ENCODE measurements at regions not wholly inside any gene's neighbourhood (a gene's known extent, or its start where the extent isn't known, plus 50 kb on each side); places are given as distances from the start of the nearest gene placed in this dataset.

DNA sequence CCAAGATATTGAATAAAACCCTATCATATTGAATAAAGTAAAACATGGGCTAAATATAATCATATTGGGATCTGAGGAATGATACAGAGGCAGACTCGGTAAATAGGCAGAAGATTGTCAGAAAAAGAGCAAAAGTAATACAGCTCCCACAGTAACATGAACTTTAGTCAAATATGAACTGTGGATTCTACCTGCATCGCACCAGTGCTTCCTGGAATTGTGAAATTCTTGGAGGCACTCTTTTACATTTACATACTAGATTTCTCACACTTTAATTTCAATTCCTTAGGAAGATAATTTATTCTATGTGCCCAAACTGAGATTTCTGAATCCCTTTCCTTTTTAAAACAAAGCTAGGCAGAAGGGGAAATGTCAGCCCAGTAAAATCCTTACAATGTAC, 325.1 kb upstream of the SLC39A10 start:
- Mint-ChIP-seq H3K9me3 (ENCODE audit: insufficient read depth) (peaks cover 3% of the 10 kb centered on the region), H3K27me3 (peaks cover 2% of the 10 kb centered on the region), H3K27ac (no peak overlapping the region), H3K4me3 (no peak overlapping the region), H3K4me1 (peaks cover 5% of the 10 kb centered on the region)
- Histone ChIP-seq H2AFZ (ENCODE audit: insufficient read depth, low read depth, low read length, poor library complexity, severe bottlenecking) (no peak overlapping the region), H3K27me3 (replicated peaks in 1 of 4; ENCODE audit: control extremely low read depth in 1 of 4, control insufficient read depth in 3 of 4, insufficient read depth in 4 of 4, low read length in 3 of 4) (no peaks in the 10 kb centered on the region), H3K79me2 (ENCODE audit: control insufficient read depth, insufficient read depth, low read length) (no peaks in the 10 kb centered on the region), H3K27ac (ENCODE audit: low read length in 2 of 2) (no peak overlapping the region), H3K4me1 (ENCODE audit: control insufficient read depth in 2 of 2, insufficient read depth in 2 of 2, low read length in 2 of 2) (no peaks in the 10 kb centered on the region), H3K9me3 (ENCODE audit: control extremely low read depth in 1 of 3, control insufficient read depth in 2 of 3, insufficient read depth in 1 of 3, low read length in 2 of 3) (peaks cover 0 to 4% (median 0%) of the 10 kb centered on the region in 3 donors), H3K9ac (ENCODE audit: low read length) (no peak overlapping the region), H4K20me1 (ENCODE audit: control insufficient read depth, insufficient read depth, low read length, poor library complexity, severe bottlenecking) (no peaks in the 10 kb centered on the region), H3K4me3 (ENCODE audit: control extremely low read depth in 1 of 5, extremely low read depth in 1 of 5, insufficient read depth in 1 of 5, low read depth in 2 of 5, low read length in 4 of 5) (no peak overlapping the region), H3K4me2 (replicated peaks; ENCODE audit: low read depth, low read length, poor library complexity, severe bottlenecking) (no peak overlapping the region), H3K36me3 (replicated peaks in 1 of 2; ENCODE audit: control extremely low read depth in 1 of 2, control insufficient read depth in 1 of 2, extremely low read depth in 1 of 2, insufficient read depth in 2 of 2, low read length in 1 of 2) (no peaks in the 10 kb centered on the region)
- POLR2A ChIA-PET: no interaction called here
- TF ChIP-seq EZH2 (IDR thresholded peaks at IDR 0.05; ENCODE audit: borderline replicate concordance, insufficient read depth, low read depth, low read length, poor library complexity, severe bottlenecking): no peak
- TF ChIP-seq, protein P1, sequence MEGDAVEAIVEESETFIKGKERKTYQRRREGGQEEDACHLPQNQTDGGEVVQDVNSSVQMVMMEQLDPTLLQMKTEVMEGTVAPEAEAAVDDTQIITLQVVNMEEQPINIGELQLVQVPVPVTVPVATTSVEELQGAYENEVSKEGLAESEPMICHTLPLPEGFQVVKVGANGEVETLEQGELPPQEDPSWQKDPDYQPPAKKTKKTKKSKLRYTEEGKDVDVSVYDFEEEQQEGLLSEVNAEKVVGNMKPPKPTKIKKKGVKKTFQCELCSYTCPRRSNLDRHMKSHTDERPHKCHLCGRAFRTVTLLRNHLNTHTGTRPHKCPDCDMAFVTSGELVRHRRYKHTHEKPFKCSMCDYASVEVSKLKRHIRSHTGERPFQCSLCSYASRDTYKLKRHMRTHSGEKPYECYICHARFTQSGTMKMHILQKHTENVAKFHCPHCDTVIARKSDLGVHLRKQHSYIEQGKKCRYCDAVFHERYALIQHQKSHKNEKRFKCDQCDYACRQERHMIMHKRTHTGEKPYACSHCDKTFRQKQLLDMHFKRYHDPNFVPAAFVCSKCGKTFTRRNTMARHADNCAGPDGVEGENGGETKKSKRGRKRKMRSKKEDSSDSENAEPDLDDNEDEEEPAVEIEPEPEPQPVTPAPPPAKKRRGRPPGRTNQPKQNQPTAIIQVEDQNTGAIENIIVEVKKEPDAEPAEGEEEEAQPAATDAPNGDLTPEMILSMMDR (IDR thresholded peaks at IDR 0.05): no peak
- DNase-seq (no peak), ATAC-seq (ENCODE audit: low read depth) (no peak)
- intact Hi-C loops (cut with micrococcal nuclease): no loop called here
- 100% methylated on average over 1 of the region's 2 CpGs for WGBS (ENCODE audit: insufficient coverage)
- CTCF ChIA-PET: interaction anchor here (1.0 kb wide), 1 partner anchor 14 kb away, joined by 3 read pairs; no protein-coding TSS in a partner anchor

DNA sequence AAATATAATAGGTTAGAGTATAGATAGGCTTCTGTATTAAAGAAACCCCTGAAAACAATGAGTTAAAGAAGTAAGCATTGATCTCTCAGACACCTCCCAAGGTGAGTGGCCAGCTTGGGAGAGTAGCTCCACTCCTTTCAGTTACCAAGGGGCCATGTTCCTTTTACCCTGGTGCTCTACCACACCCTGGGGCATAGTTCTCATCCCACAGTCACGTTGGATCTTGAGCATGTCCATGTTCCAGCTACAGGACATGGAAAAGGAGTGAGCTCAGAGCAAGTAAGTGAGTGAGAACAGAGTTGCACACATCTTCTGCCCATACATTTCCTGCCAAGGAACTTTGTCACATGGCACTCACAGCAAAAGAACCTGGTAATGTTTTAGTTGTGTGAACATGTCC, 325.9 kb upstream of the SLC39A10 start:
- no peak overlapping the region for H3K4me3 ChIP-seq (ENCODE audit: control extremely low read depth in 1 of 5, extremely low read depth in 1 of 5, insufficient read depth in 1 of 5, low read depth in 2 of 5, low read length in 4 of 5)
- no peak overlapping the region for H3K27ac Mint-ChIP-seq
- no peak overlapping the region for H3K9ac ChIP-seq (ENCODE audit: low read length)
- no peak overlapping the region for H3K4me2 ChIP-seq (replicated peaks; ENCODE audit: low read depth, low read length, poor library complexity, severe bottlenecking)
- no peaks in the 10 kb centered on the region for H3K27me3 ChIP-seq (replicated peaks in 1 of 4; ENCODE audit: control extremely low read depth in 1 of 4, control insufficient read depth in 3 of 4, insufficient read depth in 4 of 4, low read length in 3 of 4)
- ATAC-seq (ENCODE audit: low read depth) (no peak), DNase-seq (no peak)
- H3K9me3 ChIP-seq (ENCODE audit: control extremely low read depth in 1 of 3, control insufficient read depth in 2 of 3, insufficient read depth in 1 of 3, low read length in 2 of 3): peaks cover 0 to 4% (median 0%) of the 10 kb centered on the region in 3 donors
- no peak overlapping the region for H2AFZ ChIP-seq (ENCODE audit: insufficient read depth, low read depth, low read length, poor library complexity, severe bottlenecking)
- H3K27me3 Mint-ChIP-seq: peaks cover 2% of the 10 kb centered on the region
- ChIA-PET CTCF (interaction anchor here (1.0 kb wide), 1 partner anchor 15 kb away, joined by 3 read pairs; no protein-coding TSS in a partner anchor), POLR2A (no interaction called here)
- H3K4me3 Mint-ChIP-seq: no peak overlapping the region
- H3K9me3 Mint-ChIP-seq (ENCODE audit: insufficient read depth): peaks cover 3% of the 10 kb centered on the region
- H3K79me2 ChIP-seq (ENCODE audit: control insufficient read depth, insufficient read depth, low read length): no peaks in the 10 kb centered on the region
- H4K20me1 ChIP-seq (ENCODE audit: control insufficient read depth, insufficient read depth, low read length, poor library complexity, severe bottlenecking): no peaks in the 10 kb centered on the region
- intact Hi-C loops (cut with micrococcal nuclease): no loop called here
- H3K4me1 Mint-ChIP-seq: peaks cover 5% of the 10 kb centered on the region
- no peak overlapping the region for H3K27ac ChIP-seq (ENCODE audit: low read length in 2 of 2)
- TF ChIP-seq, protein P1 (IDR thresholded peaks at IDR 0.05): no peak
- no peak for TF ChIP-seq EZH2 (IDR thresholded peaks at IDR 0.05; ENCODE audit: borderline replicate concordance, insufficient read depth, low read depth, low read length, poor library complexity, severe bottlenecking)
- no peaks in the 10 kb centered on the region for H3K4me1 ChIP-seq (ENCODE audit: control insufficient read depth in 2 of 2, insufficient read depth in 2 of 2, low read length in 2 of 2)
- H3K36me3 ChIP-seq (replicated peaks in 1 of 2; ENCODE audit: control extremely low read depth in 1 of 2, control insufficient read depth in 1 of 2, extremely low read depth in 1 of 2, insufficient read depth in 2 of 2, low read length in 1 of 2): no peaks in the 10 kb centered on the region
- no CpG with 5 or more reads among the region's 1 CpG for WGBS (ENCODE audit: insufficient coverage)

Data from B cell (primary cell).